Activated naive CD8-positive, alpha-beta T cell (primary cell): ENCODE measurements at regions not wholly inside any gene's neighbourhood (a gene's known extent, or its start where the extent isn't known, plus 50 kb on each side); places are given as distances from the start of the nearest gene placed in this dataset.
"Not testable (repeated sequence)": the region's sequence is repeated elsewhere in the genome, so short reads cannot be mapped to it uniquely, and the experiment has no call there.

Source experiments
- H3K27ac Mint-ChIP-seq: one replicate; pipeline ENCODE4 v1.8.0; 2021; ENCODE audit warnings: mixed read lengths
- H3K27me3 Mint-ChIP-seq: one replicate; pipeline ENCODE4 v1.8.0; 2021; ENCODE audit warnings: mixed read lengths
- H3K36me3 Mint-ChIP-seq: one replicate; pipeline ENCODE4 v1.8.0; 2021; ENCODE audit warnings: mixed read lengths
- H3K4me1 Mint-ChIP-seq: one replicate; pipeline ENCODE4 v1.8.0; 2021; ENCODE audit warnings: low read depth, mixed read lengths
- H3K4me3 Mint-ChIP-seq: one replicate; pipeline ENCODE4 v1.8.0; 2021; ENCODE audit warnings: mild to moderate bottlenecking, mixed read lengths
- H3K9me3 Mint-ChIP-seq: one replicate; pipeline ENCODE4 v1.8.0; 2021; ENCODE audit warnings: low read depth, mixed read lengths

GRCh38 chr11:121914508-121915059, 201.4 kb downstream of the BLID start:
- Mint-ChIP-seq H3K9me3 (no peaks in the 10 kb centered on the region), H3K27me3 (peaks cover 8% of the 10 kb centered on the region)

GRCh38 chr11:121909596-121909995, 206.4 kb downstream of the BLID start:
- Mint-ChIP-seq H3K4me1 (peaks cover 2% of the 10 kb centered on the region), H3K9me3 (no peaks in the 10 kb centered on the region), H3K4me3 (no peak overlapping the region), H3K36me3 (no peaks in the 10 kb centered on the region), H3K27me3 (peaks cover 14% of the 10 kb centered on the region), H3K27ac (no peak overlapping the region)

More at GRCh38 chr11:121914508-121915059, 201.4 kb downstream of the BLID start:
- Mint-ChIP-seq H3K36me3 (no peaks in the 10 kb centered on the region), H3K27ac (no peak overlapping the region), H3K4me3 (no peak overlapping the region), H3K4me1 (no peaks in the 10 kb centered on the region)

GRCh38 chr11:121907379-121907778, 208.6 kb downstream of the BLID start:
- H3K9me3 Mint-ChIP-seq = no peaks in the 10 kb centered on the region
- no peak overlapping the region for H3K27ac Mint-ChIP-seq

GRCh38 chr11:121904148-121904547, 211.9 kb downstream of the BLID start:
- no peaks in the 10 kb centered on the region for H3K36me3 Mint-ChIP-seq
- peaks cover 8% of the 10 kb centered on the region for H3K27me3 Mint-ChIP-seq
- H3K4me3 Mint-ChIP-seq = no peak overlapping the region
- H3K4me1 Mint-ChIP-seq = peaks cover 2% of the 10 kb centered on the region
- H3K27ac Mint-ChIP-seq = no peak overlapping the region
- no peaks in the 10 kb centered on the region for H3K9me3 Mint-ChIP-seq

More at GRCh38 chr11:121907379-121907778, 208.6 kb downstream of the BLID start:
- Mint-ChIP-seq H3K36me3 (no peaks in the 10 kb centered on the region), H3K4me1 (peaks cover 2% of the 10 kb centered on the region), H3K27me3 (peaks cover 14% of the 10 kb centered on the region), H3K4me3 (no peak overlapping the region)

- no peak overlapping the region for H3K27ac Mint-ChIP-seq
- no peaks in the 10 kb centered on the region for H3K36me3 Mint-ChIP-seq
- H3K27me3 Mint-ChIP-seq = peaks cover 8% of the 10 kb centered on the region
- no peaks in the 10 kb centered on the region for H3K4me1 Mint-ChIP-seq
- no peak overlapping the region for H3K4me3 Mint-ChIP-seq
- no peaks in the 10 kb centered on the region for H3K9me3 Mint-ChIP-seq
These were observed 214.1 kb downstream of the BLID start for GRCh38 chr11:121901886-121902285.

GRCh38 chr11:121901417-121901816, 214.6 kb downstream of the BLID start:
- not testable (repeated sequence) for H3K27ac Mint-ChIP-seq, H3K27me3 Mint-ChIP-seq, H3K4me1 Mint-ChIP-seq, H3K4me3 Mint-ChIP-seq, H3K36me3 Mint-ChIP-seq, H3K9me3 Mint-ChIP-seq

GRCh38 chr11:121899520-121899919, 216.5 kb downstream of the BLID start:
- Mint-ChIP-seq H3K9me3 (no peaks in the 10 kb centered on the region), H3K4me1 (no peaks in the 10 kb centered on the region), H3K36me3 (no peaks in the 10 kb centered on the region), H3K4me3 (no peak overlapping the region), H3K27me3 (peaks cover 8% of the 10 kb centered on the region), H3K27ac (no peak overlapping the region)

DNA sequence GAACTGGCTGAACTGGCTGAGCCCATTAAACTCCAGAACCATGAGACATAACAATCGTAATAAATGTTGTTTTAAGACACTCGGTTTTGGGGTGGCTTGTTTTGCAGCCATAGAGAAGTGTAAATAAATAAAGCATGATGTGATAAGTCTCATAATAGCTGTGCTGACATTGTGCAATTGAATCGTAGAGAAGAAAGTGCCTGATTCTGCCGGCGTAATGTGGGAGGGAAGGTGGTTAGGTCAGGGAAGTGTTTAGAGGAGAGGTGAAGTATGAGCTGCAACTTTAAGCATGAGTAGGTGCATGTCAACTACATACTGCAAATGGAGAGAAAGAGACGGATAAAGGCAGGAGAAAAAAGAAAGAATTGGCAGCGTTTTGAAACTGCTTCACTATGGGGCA, 217.1 kb downstream of the BLID start:
- H3K27me3 Mint-ChIP-seq = peaks cover 8% of the 10 kb centered on the region
- no peaks in the 10 kb centered on the region for H3K4me1 Mint-ChIP-seq
- H3K36me3 Mint-ChIP-seq = no peaks in the 10 kb centered on the region
- no peak overlapping the region for H3K27ac Mint-ChIP-seq
- no peak overlapping the region for H3K4me3 Mint-ChIP-seq
- H3K9me3 Mint-ChIP-seq = no peaks in the 10 kb centered on the region

- H3K36me3 Mint-ChIP-seq = no peaks in the 10 kb centered on the region
- H3K9me3 Mint-ChIP-seq = peaks cover 3% of the 10 kb centered on the region
- H3K27me3 Mint-ChIP-seq = peaks cover 11% of the 10 kb centered on the region
- no peaks in the 10 kb centered on the region for H3K4me1 Mint-ChIP-seq
- no peak overlapping the region for H3K4me3 Mint-ChIP-seq
- no peak overlapping the region for H3K27ac Mint-ChIP-seq
These were observed 220.1 kb downstream of the BLID start for GRCh38 chr11:121895919-121896318.

GRCh38 chr11:121894581-121894980, 221.4 kb downstream of the BLID start:
- Mint-ChIP-seq H3K36me3 (no peaks in the 10 kb centered on the region), H3K4me1 (no peaks in the 10 kb centered on the region), H3K9me3 (peaks cover 3% of the 10 kb centered on the region), H3K27ac (no peak overlapping the region), H3K27me3 (peaks cover 9% of the 10 kb centered on the region), H3K4me3 (no peak overlapping the region)

DNA sequence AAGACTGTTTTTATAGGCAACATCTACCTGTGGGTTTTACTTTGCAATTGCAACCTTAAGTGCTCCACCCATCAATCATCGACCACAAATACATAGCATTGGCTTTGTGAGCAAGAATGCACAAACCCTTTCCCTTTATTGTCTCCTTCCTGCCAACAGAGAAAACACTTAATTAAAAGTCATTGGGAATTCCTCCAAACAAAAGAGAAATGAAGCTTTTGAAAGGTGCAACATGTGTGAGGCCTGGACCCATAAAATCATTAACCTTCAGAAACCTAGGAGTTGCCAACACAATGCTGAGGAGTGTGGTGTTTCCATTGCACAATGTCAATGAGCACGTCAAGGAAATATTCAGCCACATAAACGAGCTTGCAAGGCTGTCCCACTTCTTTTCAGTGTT, 223.2 kb downstream of the BLID start:
- no peaks in the 10 kb centered on the region for H3K4me1 Mint-ChIP-seq
- no peak overlapping the region for H3K27ac Mint-ChIP-seq
- H3K36me3 Mint-ChIP-seq = no peaks in the 10 kb centered on the region
- peaks cover 3% of the 10 kb centered on the region for H3K9me3 Mint-ChIP-seq
- H3K4me3 Mint-ChIP-seq = no peak overlapping the region
- peaks cover 2% of the 10 kb centered on the region for H3K27me3 Mint-ChIP-seq

DNA sequence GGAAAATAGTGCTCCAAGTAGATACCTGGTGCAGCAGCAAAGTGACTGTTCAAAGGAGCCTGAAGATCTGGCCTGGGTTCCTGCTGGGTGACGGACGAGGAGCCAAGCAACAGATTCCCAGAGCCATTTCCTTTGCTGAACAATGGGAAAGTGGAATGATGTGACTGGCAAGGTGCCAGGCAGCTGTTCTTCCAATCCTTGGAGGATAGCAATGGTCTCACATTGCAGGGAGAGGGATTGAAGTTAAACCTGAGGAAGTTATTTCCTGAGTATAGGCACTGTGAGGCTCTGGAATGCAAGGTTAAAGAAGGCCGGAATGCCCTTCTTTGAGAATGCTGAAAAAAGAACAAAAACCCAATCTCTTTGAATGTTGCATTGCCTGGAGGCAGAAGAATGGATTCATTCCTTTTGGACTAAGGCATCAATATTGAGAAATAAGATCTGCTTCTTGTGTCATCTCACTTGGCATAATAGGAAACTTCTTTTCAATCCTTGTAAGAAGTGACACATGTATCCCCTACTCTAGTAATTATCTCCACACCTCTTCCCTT, 223.8 kb downstream of the BLID start:
- no peak overlapping the region for H3K4me3 Mint-ChIP-seq
- H3K27me3 Mint-ChIP-seq = peaks cover 2% of the 10 kb centered on the region
- peaks cover 3% of the 10 kb centered on the region for H3K9me3 Mint-ChIP-seq
- H3K36me3 Mint-ChIP-seq = no peaks in the 10 kb centered on the region
- no peaks in the 10 kb centered on the region for H3K4me1 Mint-ChIP-seq
- no peak overlapping the region for H3K27ac Mint-ChIP-seq

DNA sequence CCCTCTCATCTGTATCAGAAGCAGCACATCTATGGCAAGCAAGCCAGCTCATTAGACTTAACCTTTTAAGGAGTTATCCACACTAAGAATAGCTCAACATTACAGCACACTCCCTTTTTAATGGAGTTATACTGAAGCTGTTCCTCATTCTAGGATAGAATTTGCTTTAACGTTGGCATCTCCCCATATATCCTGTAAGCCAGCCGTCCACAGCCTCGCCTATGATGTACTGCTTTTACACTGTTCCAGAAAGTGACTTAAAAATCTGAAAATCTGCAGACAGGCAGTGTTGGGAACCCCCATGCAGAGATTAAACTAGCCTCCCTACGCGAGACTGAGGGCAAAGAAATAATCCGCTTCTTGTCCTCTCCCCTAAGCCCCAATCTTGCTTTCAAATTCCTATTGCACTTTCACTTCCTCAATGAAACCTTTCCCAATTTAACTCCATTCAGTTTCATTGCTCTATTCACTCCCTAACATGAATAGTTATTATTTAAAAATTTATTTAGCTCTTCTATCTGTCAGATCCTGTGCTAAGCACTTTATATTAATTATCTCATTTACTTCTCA, 225.0 kb downstream of the BLID start:
- H3K4me1 Mint-ChIP-seq = no peaks in the 10 kb centered on the region
- peaks cover 3% of the 10 kb centered on the region for H3K9me3 Mint-ChIP-seq
- H3K27me3 Mint-ChIP-seq = peaks cover 2% of the 10 kb centered on the region
- no peaks in the 10 kb centered on the region for H3K36me3 Mint-ChIP-seq
- H3K4me3 Mint-ChIP-seq = no peak overlapping the region
- no peak overlapping the region for H3K27ac Mint-ChIP-seq

DNA sequence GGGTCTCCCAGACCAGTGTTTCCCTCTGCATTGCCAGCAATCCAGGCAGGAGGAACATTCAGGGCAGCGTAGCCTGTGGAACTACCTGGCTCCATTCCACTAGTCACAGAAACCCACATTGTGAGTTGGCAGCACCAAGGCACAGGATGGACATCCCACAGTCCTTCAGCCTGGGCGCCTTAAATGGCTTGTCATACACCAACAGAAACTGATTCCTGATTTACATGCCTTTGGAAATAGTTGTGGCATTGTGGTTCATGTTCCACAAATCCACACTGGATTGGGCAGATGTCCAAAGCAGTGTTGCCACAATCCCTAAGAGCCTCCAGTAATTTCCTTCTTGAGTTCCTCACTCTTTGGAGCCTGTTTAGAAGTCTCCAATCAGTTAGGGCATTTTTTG, 225.6 kb downstream of the BLID start:
- Mint-ChIP-seq H3K9me3 (peaks cover 3% of the 10 kb centered on the region), H3K4me3 (no peak overlapping the region), H3K36me3 (no peaks in the 10 kb centered on the region), H3K27ac (no peak overlapping the region), H3K27me3 (peaks cover 2% of the 10 kb centered on the region), H3K4me1 (no peaks in the 10 kb centered on the region)

DNA sequence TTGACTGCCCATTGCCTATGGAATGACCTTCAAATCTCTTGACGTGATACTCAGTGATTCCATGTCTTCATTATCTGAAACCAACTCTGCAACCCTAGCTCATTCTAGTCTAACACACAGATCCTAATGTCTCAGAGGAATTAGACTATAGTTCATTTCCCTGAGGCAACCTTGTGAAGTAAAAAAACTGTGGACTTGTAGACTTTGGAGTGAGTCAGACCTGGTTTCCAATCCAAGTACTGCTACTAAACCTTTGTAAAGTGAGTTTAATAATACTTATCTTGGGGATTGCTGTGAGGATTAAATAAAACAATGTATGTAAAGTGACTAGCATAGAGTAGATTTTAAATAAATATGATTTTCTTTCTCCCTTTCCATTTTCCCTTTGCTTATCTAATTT, 226.1 kb downstream of the BLID start:
- H3K27me3 Mint-ChIP-seq = peaks cover 2% of the 10 kb centered on the region

GRCh38 chr11:121889186-121889585, 226.8 kb downstream of the BLID start:
- peaks cover 3% of the 10 kb centered on the region for H3K9me3 Mint-ChIP-seq
- no peak overlapping the region for H3K4me3 Mint-ChIP-seq
- no peaks in the 10 kb centered on the region for H3K4me1 Mint-ChIP-seq
- no peaks in the 10 kb centered on the region for H3K36me3 Mint-ChIP-seq
- peaks cover 2% of the 10 kb centered on the region for H3K27me3 Mint-ChIP-seq
- H3K27ac Mint-ChIP-seq = no peak overlapping the region

More for the DNA sequence above, 226.1 kb downstream of the BLID start:
- no peak overlapping the region for H3K4me3 Mint-ChIP-seq
- no peak overlapping the region for H3K27ac Mint-ChIP-seq
- H3K9me3 Mint-ChIP-seq = peaks cover 3% of the 10 kb centered on the region
- no peaks in the 10 kb centered on the region for H3K36me3 Mint-ChIP-seq
- no peaks in the 10 kb centered on the region for H3K4me1 Mint-ChIP-seq
